HCT116 (cell line): ENCODE measurements at regions not wholly inside any gene's neighbourhood (a gene's known extent, or its start where the extent isn't known, plus 50 kb on each side); places are given as distances from the start of the nearest gene placed in this dataset.

Experiments used
- ATAC-seq: fragments of 200-7000 bp; cut with Tn5 transposase; 2 replicates; pipeline ENCODE4 v1.9.1; 2020; ENCODE audit warnings: mild to moderate bottlenecking, moderate library complexity
- BruUV-seq: library from RNA; stranded (reverse); fragments of 400-500 nt; replicated peaks from 2 replicates; lab custom pipeline; 2021; lab: Mats Ljungman, UMichigan
- CTCF ChIA-PET: fragments of 300-600 bp; sonication (Branson Sonifier 250); formaldehyde crosslinking; loops from one replicate; lab custom pipeline; 2021; ENCODE audit warnings: antibody characterized with exemption; lab: Charles Lee
- POLR2A ChIA-PET: fragments of 300-600, 350-600 bp; sonication (Branson Sonifier 250); formaldehyde crosslinking; loops from one replicate; lab custom pipeline; 2021; ENCODE audit warnings: antibody characterized with exemption; lab: Charles Lee
- RAD21 ChIA-PET, 2 experiments: fragments of 300-600 bp; sonication (Branson Sonifier 250); formaldehyde crosslinking; loops; one replicate each; lab custom pipeline; 2023; ENCODE audit warnings: low total read pairs in 2 of 2; ENCODE audit not compliant: uncharacterized antibody in 2 of 2, unreplicated experiment in 2 of 2, low non-redundant PET in 1 of 2; lab: Charles Lee
- DNase-seq: peaks from one replicate; pipeline ENCODE4 v3.0.0-alpha.2; 2010; ENCODE audit warnings: low read depth, low spot score
- H2AFZ ChIP-seq: fragments of 200-600 bp; shearing (Covaris generic), sonication (generic); 2 replicates; pipeline ENCODE4 v1.6.1; 2017; ENCODE audit warnings: low read depth, mixed run types, mixed read lengths, antibody characterized with exemption, low read length; ENCODE audit not compliant: poor library complexity, severe bottlenecking
- H3K27ac ChIP-seq: 2 replicates; pipeline ENCODE4 v1.5.1; 2012; ENCODE audit warnings: low read depth, low read length
- H3K27me3 ChIP-seq: fragments of 200-600 bp; sonication (generic); 2 replicates; pipeline ENCODE4 v1.6.1; 2016; ENCODE audit warnings: mixed run types, low read length, mixed read lengths; ENCODE audit not compliant: insufficient read depth
- H3K36me3 ChIP-seq, 2 experiments: fragments of 200-500 bp in 1 of 2; fragments of 200-600 bp in 1 of 2; sonication (Bioruptor generic) in 1 of 2; sonication (generic) in 1 of 2; 2 replicates each; pipeline versions ENCODE4 v1.5.1 to v1.6.1; 2014 to 2016; ENCODE audit warnings: low read length in 2 of 2, inconsistent platforms in 1 of 2, mixed read lengths in 1 of 2, mixed run types in 1 of 2; ENCODE audit not compliant: insufficient read depth in 2 of 2, control insufficient read depth in 1 of 2
- H3K4me1 ChIP-seq, 2 experiments: fragments of 200-600 bp in 1 of 2; sonication (generic) in 1 of 2; 2 replicates each; pipeline versions ENCODE4 v1.5.1 to v1.6.1; 2012 to 2017; ENCODE audit warnings: low read length in 2 of 2, inconsistent platforms in 1 of 2, mild to moderate bottlenecking in 1 of 2, mixed read lengths in 1 of 2, mixed run types in 1 of 2, moderate library complexity in 1 of 2; ENCODE audit not compliant: insufficient read depth in 2 of 2, control insufficient read depth in 1 of 2
- H3K4me2 ChIP-seq: fragments of 200-600 bp; sonication (generic); 2 replicates; pipeline ENCODE4 v1.6.1; 2017; ENCODE audit warnings: mixed run types, low read length, mixed read lengths
- H3K4me3 ChIP-seq, 2 experiments: fragments of 200-600 bp in 1 of 2; sonication (generic) in 1 of 2; replicated peaks in 1 of 2; 2 replicates each; pipeline ENCODE4 v1.5.1; 2011 to 2016; ENCODE audit warnings: low read length in 2 of 2, control low read depth in 1 of 2, low read depth in 1 of 2, mild to moderate bottlenecking in 1 of 2, mixed read lengths in 1 of 2, mixed run types in 1 of 2
- H3K79me2 ChIP-seq: fragments of 200-600 bp; sonication (generic); 2 replicates; pipeline ENCODE4 v1.6.1; 2017; ENCODE audit warnings: mild to moderate bottlenecking, mixed run types, low read length, moderate library complexity, mixed read lengths; ENCODE audit not compliant: insufficient read depth
- H3K9ac ChIP-seq: fragments of 200-600 bp; sonication (generic); 2 replicates; pipeline ENCODE4 v1.6.1; 2016; ENCODE audit warnings: low read length, mixed read lengths
- H3K9me2 ChIP-seq: fragments of 200-600 bp; sonication (generic), shearing (Covaris generic); 2 replicates; pipeline ENCODE4 v1.6.1; 2017; ENCODE audit warnings: mixed run types, mild to moderate bottlenecking, moderate library complexity; ENCODE audit not compliant: insufficient read depth
- H3K9me3 ChIP-seq, 2 experiments: fragments of 200-500 bp in 1 of 2; fragments of 200-600 bp in 1 of 2; sonication (Bioruptor generic) in 1 of 2; sonication (generic) in 1 of 2; 2 replicates each; pipeline ENCODE4 v1.6.1; 2014 to 2017; ENCODE audit warnings: low read length in 2 of 2, mixed read lengths in 2 of 2, inconsistent platforms in 1 of 2, low read depth in 1 of 2, mild to moderate bottlenecking in 1 of 2, mixed run types in 1 of 2, moderate library complexity in 1 of 2; ENCODE audit not compliant: control insufficient read depth in 1 of 2, insufficient read depth in 1 of 2
- H4K20me1 ChIP-seq: fragments of 200-600 bp; sonication (generic), shearing (Covaris generic); 2 replicates; pipeline ENCODE4 v1.6.1; 2017; ENCODE audit warnings: mixed run types, mild to moderate bottlenecking, moderate library complexity; ENCODE audit not compliant: insufficient read depth
- CEBPB ChIP-seq: IDR thresholded peaks from 2 replicates; pipeline ENCODE4 v1.6.1; 2012; ENCODE audit warnings: low read depth
- ELF1 ChIP-seq: IDR thresholded peaks from 2 replicates; pipeline ENCODE4 v1.6.1; 2012; ENCODE audit warnings: low read depth, borderline replicate concordance
- EZH2phosphoT487 ChIP-seq: fragments of 200-600 bp; IDR thresholded peaks from 2 replicates; pipeline ENCODE4 v1.6.1; 2018; ENCODE audit warnings: antibody characterized with exemption, borderline replicate concordance
- JUND ChIP-seq: IDR thresholded peaks from 2 replicates; pipeline ENCODE4 v1.6.1; 2012
- POLR2A ChIP-seq: IDR thresholded peaks from 2 replicates; pipeline ENCODE4 v1.7.0; 2011; ENCODE audit warnings: borderline replicate concordance; ENCODE audit not compliant: insufficient read depth, insufficient read length; ENCODE audit errors: extremely low read depth
- RAD21 ChIP-seq: IDR thresholded peaks from 2 replicates; pipeline ENCODE4 v1.6.1; 2012; ENCODE audit warnings: low read depth, mild to moderate bottlenecking
- SP1 ChIP-seq: IDR thresholded peaks from 2 replicates; pipeline ENCODE4 v1.6.1; 2012; ENCODE audit warnings: low read depth
- SRF ChIP-seq: IDR thresholded peaks from 2 replicates; pipeline ENCODE4 v1.6.1; 2012; ENCODE audit warnings: low read depth
- TCF7L2 ChIP-seq: IDR thresholded peaks from 2 replicates; pipeline ENCODE4 v1.7.0; 2011; ENCODE audit warnings: borderline replicate concordance, inconsistent platforms; ENCODE audit not compliant: insufficient read depth, insufficient read length; ENCODE audit errors: extremely low read depth
- YY1 ChIP-seq: IDR thresholded peaks from 2 replicates; pipeline ENCODE4 v1.6.1; 2011; ENCODE audit warnings: low read length, low read depth, moderate library complexity, mild to moderate bottlenecking; ENCODE audit not compliant: insufficient replicate concordance; ENCODE audit errors: extremely low read depth
- ZFX ChIP-seq: fragments of 450-650 bp; IDR thresholded peaks from 2 replicates; pipeline ENCODE4 v1.6.1; 2017
- intact Hi-C: fragments of 100-400 bp; cut with micrococcal nuclease; formaldehyde crosslinking; loops from 2 replicates; pipeline ENCODE4 v1.10.0; 2022

DNA sequence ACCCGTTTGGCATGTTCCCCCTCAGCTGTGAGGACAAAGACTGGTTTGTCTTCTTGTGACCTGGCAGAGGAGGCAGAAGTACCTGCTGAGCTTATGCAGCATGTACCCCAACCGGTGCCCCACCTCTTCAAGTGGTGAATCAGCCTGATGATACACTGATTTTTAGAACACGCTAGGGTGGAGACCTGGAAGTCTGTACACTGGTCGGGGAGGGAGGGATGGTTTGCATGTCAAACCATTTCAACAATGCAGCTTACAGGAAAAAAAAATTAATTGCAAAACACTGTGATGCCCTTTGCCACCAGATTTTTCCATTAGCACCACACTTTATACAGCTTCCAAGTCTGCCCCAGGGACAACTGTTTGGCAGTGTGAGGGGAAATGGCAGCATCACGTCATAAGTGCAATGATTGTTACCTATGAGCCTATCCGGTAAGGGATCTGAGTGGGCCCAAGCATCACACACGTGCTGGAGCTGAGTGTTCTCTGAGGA is 155.1 kb upstream of the DMRT1 start:
- no TSS peak for BruUV-seq
- DNase-seq, result no peak
- no peaks in the 10 kb centered on the region for H3K4me1 ChIP-seq
- no peaks in the 10 kb centered on the region for H3K27me3 ChIP-seq
- H3K9me2 ChIP-seq, result no peaks in the 10 kb centered on the region
- H4K20me1 ChIP-seq, result no peaks in the 10 kb centered on the region
- no peak overlapping the region for H2AFZ ChIP-seq
- H3K79me2 ChIP-seq, result no peaks in the 10 kb centered on the region
- RAD21 ChIA-PET, result no interaction called here
- H3K36me3 ChIP-seq, result no peaks in the 10 kb centered on the region
- H3K9me3 ChIP-seq, result no peaks in the 10 kb centered on the region
- H3K9ac ChIP-seq, result no peak overlapping the region
- no peak for TF ChIP-seq YY1
- TF ChIP-seq TCF7L2, result no peak
- TF ChIP-seq ZFX, result no peak
- no peak for TF ChIP-seq SP1
- no peak for TF ChIP-seq RAD21
- no peak for TF ChIP-seq EZH2phosphoT487
- TF ChIP-seq ELF1, result no peak
- TF ChIP-seq CEBPB, result no peak
- TF ChIP-seq, all 23 proteins: peak for 0
- no peak overlapping the region for H3K27ac ChIP-seq
- ATAC-seq, result no peak
- H3K4me2 ChIP-seq, result no peak overlapping the region
- no peak overlapping the region for H3K4me3 ChIP-seq
- CTCF ChIA-PET, result no interaction called here
- intact Hi-C loops, result no loop called here
- POLR2A ChIA-PET, result no interaction called here

- intact Hi-C loops, result no loop called here
- no peaks in the 10 kb centered on the region for H3K9me2 ChIP-seq
- TF ChIP-seq SRF (no peak), POLR2A (no peak), JUND (no peak)
- TF ChIP-seq, all 23 proteins: peak for 0
- H2AFZ ChIP-seq, result no peak overlapping the region
- no peak overlapping the region for H3K27ac ChIP-seq
- RAD21 ChIA-PET, result no interaction called here
- no peak for DNase-seq
- CTCF ChIA-PET, result no interaction called here
- no peaks in the 10 kb centered on the region for H4K20me1 ChIP-seq
- H3K9ac ChIP-seq, result no peak overlapping the region
- POLR2A ChIA-PET, result no interaction called here
- no peaks in the 10 kb centered on the region for H3K79me2 ChIP-seq
- no TSS peak for BruUV-seq
- no peaks in the 10 kb centered on the region for H3K4me1 ChIP-seq
- ATAC-seq, result no peak
- H3K4me3 ChIP-seq, result no peak overlapping the region
- no peaks in the 10 kb centered on the region for H3K36me3 ChIP-seq
- H3K9me3 ChIP-seq, result no peaks in the 10 kb centered on the region
- H3K27me3 ChIP-seq, result no peaks in the 10 kb centered on the region
- no peak overlapping the region for H3K4me2 ChIP-seq
Measured at GRCh38 chr9:687034-687785, 154.3 kb upstream of the DMRT1 start.
